A549 (cell line): ENCODE measurements at regions not wholly inside any gene's neighbourhood (a gene's known extent, or its start where the extent isn't known, plus 50 kb on each side); places are given as distances from the start of the nearest gene placed in this dataset.

Source experiments
- ATAC-seq, 2 experiments: fragments of 200-7000 bp in 1 of 2; fragments of >200 bp in 1 of 2; cut with Nextera tagmentation in 1 of 2; cut with Tn5 transposase in 1 of 2; 3 replicates each; pipeline versions ENCODE4 v1.8.0 to v1.9.1; 2018 to 2020; ENCODE audit warnings: mild to moderate bottlenecking in 1 of 2, moderate library complexity in 1 of 2
- CTCF ChIA-PET: fragments of 300-600 bp; sonication (Branson Sonifier 250); formaldehyde crosslinking; extraction: SDS; loops from one replicate; lab custom pipeline; 2021; ENCODE audit warnings: antibody characterized with exemption, inconsistent platforms; lab: Yijun Ruan, JAX
- POLR2A ChIA-PET: fragments of 350-600 bp; formaldehyde crosslinking; extraction: SDS; loops from one replicate; lab custom pipeline; 2021; ENCODE audit warnings: antibody characterized with exemption, inconsistent platforms; lab: Yijun Ruan, JAX
- DNase-seq, 2 experiments: peaks; one replicate each; pipeline versions ENCODE4 v3.0.0 to v3.0.0-alpha.2; 2011 to 2016; ENCODE audit warnings: low read depth in 1 of 2, low spot score in 1 of 2
- FAIRE-seq: peaks from 2 replicates; lab custom pipeline; 2011; peaks lifted over from hg19 to GRCh38; lab: Jason Lieb, UNC
- H3K27ac ChIP-seq, 2 experiments: fragments of >200 bp; sonication (Bioruptor Twin); formaldehyde crosslinking; 3 replicates each; pipeline ENCODE4 v1.5.1; 2016 to 2017
- H3K4me1 ChIP-seq: fragments of >200 bp; sonication (Bioruptor Twin); formaldehyde crosslinking; 3 replicates; pipeline ENCODE4 v1.6.1; 2016
- H3K4me2 ChIP-seq: fragments of >200 bp; sonication (Bioruptor Twin); formaldehyde crosslinking; 3 replicates; pipeline ENCODE4 v1.6.1; 2016
- H3K4me3 ChIP-seq: fragments of >200 bp; sonication (Bioruptor Twin); formaldehyde crosslinking; 3 replicates; pipeline ENCODE4 v1.5.1; 2016
- H3K9me3 ChIP-seq: fragments of >200 bp; sonication (Bioruptor Twin); formaldehyde crosslinking; 3 replicates; pipeline ENCODE4 v1.6.1; 2016
- BHLHE40 ChIP-seq: IDR thresholded peaks from 2 replicates; pipeline ENCODE4 v1.6.1; 2012; ENCODE audit warnings: low read depth, low read length, inconsistent platforms
- CBX8 ChIP-seq: fragments of 200-600 bp; sonication (generic); IDR thresholded peaks from 2 replicates; pipeline ENCODE4 v1.6.1; 2016
- CHD2 ChIP-seq: fragments of 150-350 bp; IDR thresholded peaks from 2 replicates; pipeline ENCODE4 v1.6.1; 2014; ENCODE audit warnings: low read length; ENCODE audit not compliant: partially characterized antibody
- CHD4 ChIP-seq: fragments of 200-600 bp; sonication (generic); IDR thresholded peaks from 2 replicates; pipeline ENCODE4 v1.6.1; 2016; ENCODE audit warnings: antibody characterized with exemption, mild to moderate bottlenecking, borderline replicate concordance
- EHMT2 ChIP-seq: fragments of 200-600 bp; sonication (generic); IDR thresholded peaks from 2 replicates; pipeline ENCODE4 v1.6.1; 2016; ENCODE audit warnings: antibody characterized with exemption, low read depth, mild to moderate bottlenecking, moderate library complexity
- ESRRA ChIP-seq: fragments of 150-350 bp; IDR thresholded peaks from 2 replicates; pipeline ENCODE4 v1.6.1; 2014; ENCODE audit warnings: mild to moderate bottlenecking, low read length, borderline replicate concordance
- FOSB ChIP-seq: fragments of 250-450 bp; sonication (Bioruptor Pico); IDR thresholded peaks from 2 replicates; pipeline ENCODE4 v1.5.0; 2020; ENCODE audit warnings: mild to moderate bottlenecking, moderate library complexity
- FOXS1 ChIP-seq: fragments of 250-450 bp; sonication (Bioruptor Pico); IDR thresholded peaks from 2 replicates; pipeline ENCODE4 v1.5.0; 2020; ENCODE audit warnings: mild to moderate bottlenecking, moderate library complexity
- HDAC2 ChIP-seq: fragments of 200-600 bp; sonication (generic); IDR thresholded peaks from 2 replicates; pipeline ENCODE4 v1.6.1; 2016
- HEYL ChIP-seq: fragments of 250-450 bp; sonication (Bioruptor Pico); IDR thresholded peaks from 2 replicates; pipeline ENCODE4 v1.8.0; 2021; ENCODE audit warnings: mild to moderate bottlenecking, moderate library complexity
- JUN ChIP-seq, 2 experiments: fragments of >200 bp; sonication (Bioruptor Twin); formaldehyde crosslinking; IDR thresholded peaks; 2 replicates in 1 of 2; 3 replicates in 1 of 2; pipeline ENCODE4 v1.6.1; 2016 to 2017
- JUNB ChIP-seq: fragments of >200 bp; sonication (Bioruptor Twin); formaldehyde crosslinking; IDR thresholded peaks from 2 replicates; pipeline ENCODE4 v1.6.1; 2016
- KDM1A ChIP-seq: fragments of 200-600 bp; sonication (generic); IDR thresholded peaks from 2 replicates; pipeline ENCODE4 v1.6.1; 2016; ENCODE audit warnings: low read depth, mild to moderate bottlenecking
- NFE2L2 ChIP-seq: fragments of 150-350 bp; conservative IDR thresholded peaks from 2 replicates; pipeline ENCODE4 v1.6.1; 2014; ENCODE audit warnings: low read length
- NR3C1 ChIP-seq: fragments of >200 bp; sonication (Bioruptor Twin); formaldehyde crosslinking; IDR thresholded peaks from 3 replicates; pipeline ENCODE4 v1.6.1; 2017
- PHF8 ChIP-seq: fragments of 200-600 bp; sonication (generic); IDR thresholded peaks from 2 replicates; pipeline ENCODE4 v1.6.1; 2016; ENCODE audit warnings: low read depth, mild to moderate bottlenecking, antibody characterized with exemption, moderate library complexity, borderline replicate concordance
- POLR2AphosphoS2 ChIP-seq: conservative IDR thresholded peaks from 2 replicates; pipeline ENCODE4 v1.6.1; 2012; ENCODE audit warnings: low read length, improper control_type of control experiment, inconsistent platforms
- RAD21 ChIP-seq, 2 experiments: fragments of >200 bp in 1 of 2; sonication (Bioruptor Twin) in 1 of 2; formaldehyde crosslinking in 1 of 2; IDR thresholded peaks in 1 of 2; conservative IDR thresholded peaks in 1 of 2; 2 replicates in 1 of 2; 3 replicates in 1 of 2; pipeline ENCODE4 v1.6.1; 2012 to 2018; ENCODE audit warnings: inconsistent platforms in 1 of 2
- RCOR1 ChIP-seq: fragments of 150-350 bp; IDR thresholded peaks from 2 replicates; pipeline ENCODE4 v1.6.1; 2014; ENCODE audit warnings: antibody characterized with exemption, low read length, low read depth
- RFX5 ChIP-seq: fragments of 450-650 bp; IDR thresholded peaks from 2 replicates; pipeline ENCODE4 v1.7.1; 2014; ENCODE audit warnings: antibody characterized with exemption, mild to moderate bottlenecking, moderate library complexity
- SREBF2 ChIP-seq: fragments of 450-650 bp; IDR thresholded peaks from 2 replicates; pipeline ENCODE4 v1.6.1; 2014; ENCODE audit warnings: mild to moderate bottlenecking, moderate library complexity
- TP53 ChIP-seq: fragments of 250-450 bp; sonication (Bioruptor Pico); IDR thresholded peaks from 2 replicates; pipeline ENCODE4 v1.5.0; 2021; ENCODE audit warnings: mild to moderate bottlenecking, moderate library complexity
- ZC3H11A ChIP-seq: fragments of 450-650 bp; IDR thresholded peaks from 2 replicates; pipeline ENCODE4 v1.6.1; 2014; ENCODE audit warnings: antibody characterized with exemption, mild to moderate bottlenecking
- ZFP36 ChIP-seq: fragments of 450-650 bp; IDR thresholded peaks from 2 replicates; pipeline ENCODE4 v1.6.1; 2014; ENCODE audit warnings: borderline replicate concordance; ENCODE audit not compliant: partially characterized antibody
- ZNF302 ChIP-seq: fragments of 250-450 bp; sonication (Bioruptor Pico); IDR thresholded peaks from 2 replicates; pipeline ENCODE4 v1.9.0; 2021; ENCODE audit warnings: inconsistent platforms, mild to moderate bottlenecking, moderate library complexity
- ZSCAN20 ChIP-seq: fragments of 250-450 bp; sonication (Bioruptor Pico); IDR thresholded peaks from 2 replicates; pipeline ENCODE4 v1.8.0; 2022; ENCODE audit warnings: mild to moderate bottlenecking, moderate library complexity
- WGBS: methylation state at CpG from one replicate; pipeline ENCODE4 v1.1.6; 2017; ENCODE audit errors: missing lambda C conversion rate; 5-methylcytosine and 5-hydroxymethylcytosine counted together
- TF ChIP-seq, protein P1 (sequence below): IDR thresholded peaks from 2 replicates; pipeline ENCODE4 v1.6.1; 2012
- TF ChIP-seq, protein P2 (sequence below): fragments of 250-450 bp; sonication (Bioruptor Pico); IDR thresholded peaks from 2 replicates; pipeline ENCODE4 v1.5.0; 2021; ENCODE audit warnings: mild to moderate bottlenecking, moderate library complexity, borderline replicate concordance
- TF ChIP-seq, protein P3 (sequence below): fragments of 450-650 bp; IDR thresholded peaks from 2 replicates; pipeline ENCODE4 v1.6.1; 2014; ENCODE audit warnings: antibody characterized with exemption
- TF ChIP-seq, protein P4 (sequence below): fragments of >200 bp; sonication (Bioruptor Twin); formaldehyde crosslinking; IDR thresholded peaks from 3 replicates; pipeline ENCODE4 v1.6.1; 2016
- TF ChIP-seq, protein P5 (sequence below): IDR thresholded peaks from 2 replicates; pipeline ENCODE4 v1.6.1; 2012; ENCODE audit warnings: low read depth, borderline replicate concordance

DNA sequence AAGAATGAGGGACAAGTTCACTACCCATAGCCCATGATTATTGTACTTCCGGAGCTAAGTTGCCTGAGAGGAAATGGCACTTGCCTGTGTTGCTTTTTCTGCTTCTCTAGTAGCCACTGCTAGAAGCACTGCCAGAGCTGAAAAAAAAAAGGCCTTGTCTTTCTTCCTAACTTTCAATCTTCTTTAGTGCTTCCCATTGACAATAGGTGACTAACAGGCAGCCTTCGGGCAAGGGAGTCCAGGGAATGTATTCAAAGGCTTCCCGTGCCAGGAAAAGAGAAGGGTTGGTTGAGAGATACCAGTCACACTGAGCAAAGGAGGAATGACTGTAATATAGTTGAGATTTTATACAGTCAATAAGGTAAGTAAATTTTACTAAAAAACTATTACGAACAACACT is 242.0 kb downstream of the CALCRL start:
- ChIA-PET CTCF (no interaction called here), POLR2A (no interaction called here)
- DNase-seq, result no peak
- Histone ChIP-seq H3K4me2 (no peak overlapping the region), H3K4me3 (no peak overlapping the region), H3K4me1 (no peaks in the 10 kb centered on the region), H3K27ac (no peak overlapping the region), H3K9me3 (no peaks in the 10 kb centered on the region)
- no peak for FAIRE-seq
- no peak for ATAC-seq
- 56% methylated on average over 4 of the region's 4 CpGs for WGBS
- no peak for TF ChIP-seq POLR2AphosphoS2
- TF ChIP-seq RCOR1, result no peak
- TF ChIP-seq CHD4, result no peak
- TF ChIP-seq TP53, result no peak
- no peak for TF ChIP-seq CHD2
- no peak for TF ChIP-seq FOSB
- no peak for TF ChIP-seq CBX8
- no peak for TF ChIP-seq JUNB
- TF ChIP-seq, protein P1, sequence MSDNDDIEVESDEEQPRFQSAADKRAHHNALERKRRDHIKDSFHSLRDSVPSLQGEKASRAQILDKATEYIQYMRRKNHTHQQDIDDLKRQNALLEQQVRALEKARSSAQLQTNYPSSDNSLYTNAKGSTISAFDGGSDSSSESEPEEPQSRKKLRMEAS, result no peak
- TF ChIP-seq, protein P2, sequence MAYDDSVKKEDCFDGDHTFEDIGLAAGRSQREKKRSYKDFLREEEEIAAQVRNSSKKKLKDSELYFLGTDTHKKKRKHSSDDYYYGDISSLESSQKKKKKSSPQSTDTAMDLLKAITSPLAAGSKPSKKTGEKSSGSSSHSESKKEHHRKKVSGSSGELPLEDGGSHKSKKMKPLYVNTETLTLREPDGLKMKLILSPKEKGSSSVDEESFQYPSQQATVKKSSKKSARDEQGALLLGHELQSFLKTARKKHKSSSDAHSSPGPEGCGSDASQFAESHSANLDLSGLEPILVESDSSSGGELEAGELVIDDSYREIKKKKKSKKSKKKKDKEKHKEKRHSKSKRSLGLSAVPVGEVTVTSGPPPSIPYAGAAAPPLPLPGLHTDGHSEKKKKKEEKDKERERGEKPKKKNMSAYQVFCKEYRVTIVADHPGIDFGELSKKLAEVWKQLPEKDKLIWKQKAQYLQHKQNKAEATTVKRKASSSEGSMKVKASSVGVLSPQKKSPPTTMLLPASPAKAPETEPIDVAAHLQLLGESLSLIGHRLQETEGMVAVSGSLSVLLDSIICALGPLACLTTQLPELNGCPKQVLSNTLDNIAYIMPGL (CRISPR knock-in tag), result no peak
- TF ChIP-seq FOXS1 (CRISPR knock-in tag), result no peak
- TF ChIP-seq, protein P3, sequence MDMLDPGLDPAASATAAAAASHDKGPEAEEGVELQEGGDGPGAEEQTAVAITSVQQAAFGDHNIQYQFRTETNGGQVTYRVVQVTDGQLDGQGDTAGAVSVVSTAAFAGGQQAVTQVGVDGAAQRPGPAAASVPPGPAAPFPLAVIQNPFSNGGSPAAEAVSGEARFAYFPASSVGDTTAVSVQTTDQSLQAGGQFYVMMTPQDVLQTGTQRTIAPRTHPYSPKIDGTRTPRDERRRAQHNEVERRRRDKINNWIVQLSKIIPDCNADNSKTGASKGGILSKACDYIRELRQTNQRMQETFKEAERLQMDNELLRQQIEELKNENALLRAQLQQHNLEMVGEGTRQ, result no peak
- TF ChIP-seq, protein P4, sequence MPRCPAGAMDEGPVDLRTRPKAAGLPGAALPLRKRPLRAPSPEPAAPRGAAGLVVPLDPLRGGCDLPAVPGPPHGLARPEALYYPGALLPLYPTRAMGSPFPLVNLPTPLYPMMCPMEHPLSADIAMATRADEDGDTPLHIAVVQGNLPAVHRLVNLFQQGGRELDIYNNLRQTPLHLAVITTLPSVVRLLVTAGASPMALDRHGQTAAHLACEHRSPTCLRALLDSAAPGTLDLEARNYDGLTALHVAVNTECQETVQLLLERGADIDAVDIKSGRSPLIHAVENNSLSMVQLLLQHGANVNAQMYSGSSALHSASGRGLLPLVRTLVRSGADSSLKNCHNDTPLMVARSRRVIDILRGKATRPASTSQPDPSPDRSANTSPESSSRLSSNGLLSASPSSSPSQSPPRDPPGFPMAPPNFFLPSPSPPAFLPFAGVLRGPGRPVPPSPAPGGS, result no peak
- no peak for TF ChIP-seq KDM1A
- TF ChIP-seq, protein P5, sequence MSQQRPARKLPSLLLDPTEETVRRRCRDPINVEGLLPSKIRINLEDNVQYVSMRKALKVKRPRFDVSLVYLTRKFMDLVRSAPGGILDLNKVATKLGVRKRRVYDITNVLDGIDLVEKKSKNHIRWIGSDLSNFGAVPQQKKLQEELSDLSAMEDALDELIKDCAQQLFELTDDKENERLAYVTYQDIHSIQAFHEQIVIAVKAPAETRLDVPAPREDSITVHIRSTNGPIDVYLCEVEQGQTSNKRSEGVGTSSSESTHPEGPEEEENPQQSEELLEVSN, result no peak
- TF ChIP-seq NR3C1, result no peak
- no peak for TF ChIP-seq HDAC2
- TF ChIP-seq BHLHE40, result no peak
- TF ChIP-seq ZNF302 (CRISPR knock-in tag), result no peak
- TF ChIP-seq ESRRA, result no peak

DNA sequence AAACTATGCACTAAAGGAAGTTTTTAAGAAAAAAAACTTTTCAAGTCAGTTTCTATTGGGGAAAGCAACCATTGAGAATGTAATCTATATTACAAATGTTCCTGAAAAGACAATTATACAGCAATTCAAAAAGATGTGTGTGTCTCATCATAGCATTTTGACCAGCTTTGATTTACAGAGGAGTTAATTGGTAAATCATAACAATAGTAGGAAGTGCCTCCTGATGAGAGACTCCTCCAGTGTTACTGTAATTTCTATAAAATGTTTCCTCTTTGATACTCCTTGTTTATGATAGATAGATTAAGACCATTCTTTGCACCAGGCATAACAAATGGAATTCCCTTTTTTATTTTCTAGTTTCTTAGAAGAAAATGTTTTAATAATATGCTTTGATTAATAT is 249.9 kb downstream of the CALCRL start:
- TF ChIP-seq ZFP36 (no peak), PHF8 (no peak)
- CTCF ChIA-PET, result no interaction called here
- no peak for FAIRE-seq

DNA sequence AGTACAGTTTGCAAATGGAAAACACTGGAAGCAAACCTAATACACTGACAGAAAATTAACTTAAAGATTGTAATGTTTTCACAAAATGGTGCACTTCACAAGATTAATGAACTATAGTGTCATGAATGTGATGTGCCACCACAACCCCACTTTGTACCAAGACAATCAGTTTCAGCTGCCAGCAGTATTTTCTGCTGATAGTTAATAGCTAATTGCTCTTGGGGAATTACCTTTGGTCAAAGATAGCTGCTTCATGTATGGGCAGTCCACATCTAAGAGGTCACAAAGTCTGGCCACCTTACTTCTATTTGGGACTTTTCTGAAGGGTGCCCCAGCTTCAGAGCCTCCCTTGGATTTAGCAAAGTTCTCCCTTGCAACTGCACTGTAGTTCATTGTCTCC is 254.0 kb downstream of the CALCRL start:
- Histone ChIP-seq H3K4me2 (no peak overlapping the region), H3K4me1 (no peaks in the 10 kb centered on the region)
- no peak for ATAC-seq
- TF ChIP-seq NFE2L2 (no peak), HEYL (CRISPR knock-in tag) (no peak), JUN (IDR thresholded peaks at IDR 0.05) (no peak), FOSB (no peak), FOXS1 (CRISPR knock-in tag) (no peak), SREBF2 (no peak), ZSCAN20 (CRISPR knock-in tag) (no peak), ZC3H11A (no peak), RFX5 (no peak), CBX8 (no peak), EHMT2 (no peak), TP53 (no peak), RAD21 (conservative IDR thresholded peaks at IDR 0.05 in 1 of 2, IDR thresholded peaks at IDR 0.05 in 1 of 2) (no peak), BHLHE40 (no peak), KDM1A (no peak)
- TF ChIP-seq, all 56 proteins: peak for 0
- POLR2A ChIA-PET, result no interaction called here
- CTCF ChIA-PET, result no interaction called here
- FAIRE-seq (no peak), DNase-seq (no peak)
- H3K4me3 ChIP-seq, result no peak overlapping the region
- no peak overlapping the region for H3K27ac ChIP-seq
- H3K9me3 ChIP-seq, result no peaks in the 10 kb centered on the region

More for the DNA sequence above, 249.9 kb downstream of the CALCRL start:
- Histone ChIP-seq H3K4me3 (no peak overlapping the region), H3K9me3 (no peaks in the 10 kb centered on the region), H3K4me2 (no peak overlapping the region), H3K27ac (no peak overlapping the region), H3K4me1 (no peaks in the 10 kb centered on the region)
- ATAC-seq (no peak), DNase-seq (no peak)
- POLR2A ChIA-PET, result no interaction called here
